ENCODE measurements at regions not wholly inside any gene's neighbourhood (a gene's known extent, or its start where the extent isn't known, plus 50 kb on each side); places are given as distances from the start of the nearest gene placed in this dataset.

- Histone ChIP-seq H3K79me2 (ENCODE audit: insufficient read depth, low read length) (no peaks in the 10 kb centered on the region), H3K56ac (ENCODE audit: insufficient read length, low read depth, low read length) (no peak overlapping the region), H3T11ph (ENCODE audit: low read length) (no peak overlapping the region), H2BK12ac (ENCODE audit: insufficient read length, low read depth, low read length) (no peak overlapping the region), H3K4me1 (ENCODE audit: insufficient read depth, low read length) (no peaks in the 10 kb centered on the region), H3K79me1 (ENCODE audit: insufficient read depth, low read depth, low read length, poor library complexity, severe bottlenecking) (no peaks in the 10 kb centered on the region), H4K20me1 (ENCODE audit: control insufficient read depth, insufficient read depth, insufficient read length) (no peaks in the 10 kb centered on the region), H3K23me2 (ENCODE audit: insufficient read length, low read depth, low read length, poor library complexity, severe bottlenecking) (no peaks in the 10 kb centered on the region), H2BK15ac (ENCODE audit: low read depth, low read length) (no peak overlapping the region), H4K8ac (replicated peaks; ENCODE audit: insufficient read length, low read depth, low read length) (no peak overlapping the region), H2BK20ac (ENCODE audit: low read depth, low read length, poor library complexity, severe bottlenecking) (no peak overlapping the region), H4K91ac (ENCODE audit: insufficient read length, low read depth, low read length) (no peak overlapping the region), H2BK5ac (ENCODE audit: insufficient read length, low read length) (no peak overlapping the region), H4K5ac (ENCODE audit: insufficient read length, low read depth, low read length) (no peak overlapping the region), H3K27me3 (ENCODE audit: insufficient read depth, low read length) (no peaks in the 10 kb centered on the region), H3K23ac (ENCODE audit: insufficient read length, low read depth, low read length) (no peak overlapping the region), H2AK5ac (ENCODE audit: insufficient read length, low read length) (no peak overlapping the region), H3K4ac (ENCODE audit: low read depth, low read length) (no peak overlapping the region), H3K18ac (ENCODE audit: insufficient read length, low read depth, low read length) (no peak overlapping the region), H3K9me3 (ENCODE audit: control insufficient read depth, low read depth, low read length) (no peaks in the 10 kb centered on the region), H3K27ac (ENCODE audit: insufficient read length, low read depth, low read length) (no peak overlapping the region), H2AFZ (ENCODE audit: low read length) (no peak overlapping the region), H3K9ac (ENCODE audit: extremely low read depth, insufficient read length, low read length) (no peak overlapping the region), H3K14ac (ENCODE audit: insufficient read depth, low read length) (no peak overlapping the region), H2BK120ac (ENCODE audit: low read depth, low read length, poor library complexity, severe bottlenecking) (no peak overlapping the region), H3K4me2 (ENCODE audit: insufficient read depth, insufficient read length, low read length) (no peak overlapping the region)
- no peak for DNase-seq
- Mint-ChIP-seq H3K27me3 (ENCODE audit: low read depth) (no peaks in the 10 kb centered on the region; the same call in 1 of the 2 replicates), H3K27ac (no peak overlapping the region), H3K36me3 (ENCODE audit: insufficient read depth in 1 of 3, low read depth in 3 of 3) (no peaks in the 10 kb centered on the region), H3K9me3 (no peaks in the 10 kb centered on the region), H3K4me1 (peaks cover 2 to 6% of the 10 kb centered on the region in 2 experiments; a peak in 2 of 4 replicates), H3K4me3 (no peak overlapping the region)
- WGBS (ENCODE audit: extremely low coverage, insufficient read length, low lambda C conversion rate) = no CpG with 5 or more reads among the region's 1 CpG
- no peak for TF ChIP-seq CTCF (conservative IDR thresholded peaks at IDR 0.05)
These were observed 179.2 kb upstream of the ARHGAP20 start for GRCh38 chr11:110891411-110891810.
